ENCODE measurements at regions not wholly inside any gene's neighbourhood (a gene's known extent, or its start where the extent isn't known, plus 50 kb on each side); places are given as distances from the start of the nearest gene placed in this dataset.

GRCh38 chr5:56565644-56566043 lies 249.7 kb upstream of the MAP3K1 start:
- H3K79me2 ChIP-seq (ENCODE audit: insufficient read depth) = no peaks in the 10 kb centered on the region
- H3K27me3 ChIP-seq (replicated peaks; ENCODE audit: insufficient read depth) = peaks cover 23% of the 10 kb centered on the region
- H3K4me1 ChIP-seq (ENCODE audit: insufficient read depth) = peaks cover 12% of the 10 kb centered on the region
- 42 to 43% methylated on average over 3 of the region's 3 CpGs for WGBS, 2 experiments (ENCODE audit: low coverage in 1 of 2, low lambda C conversion rate in 2 of 2, missing lambda C conversion rate in 2 of 2)
- in situ Hi-C loops (cut with MboI) = no loop called here
- no peaks in the 10 kb centered on the region for H3K36me3 ChIP-seq (ENCODE audit: low read depth)
- H3F3A ChIP-seq (ENCODE audit: insufficient read depth) = 0 out of 2 replicates have a peak, but pooled peaks cover 6% of the 10 kb centered on the region
- no peak overlapping the region for H3K9ac ChIP-seq
- TF ChIP-seq EZH2phosphoT487 (IDR thresholded peaks at IDR 0.05; ENCODE audit: insufficient read depth, low read depth) = no peak
- TF ChIP-seq EZH2 (IDR thresholded peaks at IDR 0.05; ENCODE audit: insufficient read depth, poor library complexity, severe bottlenecking) = no peak
- no peak overlapping the region for H2AFZ ChIP-seq
- H3K9me3 ChIP-seq (ENCODE audit: low read depth) = no peaks in the 10 kb centered on the region
- no peaks in the 10 kb centered on the region for H3K9me2 ChIP-seq (ENCODE audit: insufficient read depth)
- no peak overlapping the region for H3K4me2 ChIP-seq (ENCODE audit: unreplicated experiment)
- H3K27ac ChIP-seq = no peak overlapping the region
- H3K4me3 ChIP-seq = no peak overlapping the region
- H4K20me1 ChIP-seq (ENCODE audit: insufficient read depth) = no peaks in the 10 kb centered on the region
- no peak for DNase-seq

- in situ Hi-C loops (cut with MboI) = no loop called here
- Histone ChIP-seq H4K20me1 (ENCODE audit: insufficient read depth) (no peaks in the 10 kb centered on the region), H3K9me2 (ENCODE audit: insufficient read depth) (no peaks in the 10 kb centered on the region), H2AFZ (no peak overlapping the region), H3K79me2 (ENCODE audit: insufficient read depth) (no peaks in the 10 kb centered on the region), H3K4me2 (ENCODE audit: unreplicated experiment) (no peak overlapping the region), H3K27ac (no peak overlapping the region), H3K27me3 (replicated peaks; ENCODE audit: insufficient read depth) (peaks cover 23% of the 10 kb centered on the region), H3K4me1 (ENCODE audit: insufficient read depth) (peaks cover 12% of the 10 kb centered on the region), H3F3A (ENCODE audit: insufficient read depth) (0 out of 2 replicates have a peak, but pooled peaks cover 6% of the 10 kb centered on the region), H3K9me3 (ENCODE audit: low read depth) (no peaks in the 10 kb centered on the region), H3K36me3 (ENCODE audit: low read depth) (no peaks in the 10 kb centered on the region), H3K4me3 (no peak overlapping the region), H3K9ac (no peak overlapping the region)
- 69 to 73% methylated on average over 3 of the region's 3 CpGs for WGBS, 2 experiments (ENCODE audit: low coverage in 1 of 2, low lambda C conversion rate in 2 of 2, missing lambda C conversion rate in 2 of 2)
- no peak for DNase-seq
- TF ChIP-seq EZH2phosphoT487 (IDR thresholded peaks at IDR 0.05; ENCODE audit: insufficient read depth, low read depth) = no peak
- TF ChIP-seq EZH2 (IDR thresholded peaks at IDR 0.05; ENCODE audit: insufficient read depth, poor library complexity, severe bottlenecking) = no peak
Observed at GRCh38 chr5:56565283-56565615, 250.1 kb upstream of the MAP3K1 start.

- no peaks in the 10 kb centered on the region for H3K79me2 ChIP-seq (ENCODE audit: insufficient read depth)
- H3K4me1 ChIP-seq (ENCODE audit: insufficient read depth) = peaks cover 9% of the 10 kb centered on the region
- no peak overlapping the region for H3K4me3 ChIP-seq
- H3K9me2 ChIP-seq (ENCODE audit: insufficient read depth) = no peaks in the 10 kb centered on the region
- no peak overlapping the region for H3K4me2 ChIP-seq (ENCODE audit: unreplicated experiment)
- DNase-seq = peak; percentile 23
- peaks cover 23% of the 10 kb centered on the region for H3K27me3 ChIP-seq (replicated peaks; ENCODE audit: insufficient read depth)
- H3K27ac ChIP-seq = no peak overlapping the region
- H3F3A ChIP-seq (ENCODE audit: insufficient read depth) = 0 out of 2 replicates have a peak, but pooled peaks cover 1% of the 10 kb centered on the region
- H4K20me1 ChIP-seq (ENCODE audit: insufficient read depth) = no peaks in the 10 kb centered on the region
- H3K9ac ChIP-seq = no peak overlapping the region
- H3K36me3 ChIP-seq (ENCODE audit: low read depth) = no peaks in the 10 kb centered on the region
- H3K9me3 ChIP-seq (ENCODE audit: low read depth) = no peaks in the 10 kb centered on the region
- TF ChIP-seq EZH2 (IDR thresholded peaks at IDR 0.05; ENCODE audit: insufficient read depth, poor library complexity, severe bottlenecking) (no peak), EZH2phosphoT487 (IDR thresholded peaks at IDR 0.05; ENCODE audit: insufficient read depth, low read depth) (no peak)
- WGBS, 2 experiments (ENCODE audit: low coverage in 1 of 2, low lambda C conversion rate in 2 of 2, missing lambda C conversion rate in 2 of 2) = 64 to 74% methylated on average over 7 of the region's 7 CpGs
- H2AFZ ChIP-seq = no peak overlapping the region
- in situ Hi-C loops (cut with MboI) = no loop called here
Observed at GRCh38 chr5:56564541-56565282, 250.6 kb upstream of the MAP3K1 start.

- no peaks in the 10 kb centered on the region for H4K20me1 ChIP-seq (ENCODE audit: insufficient read depth)
- no peak overlapping the region for H3K4me3 ChIP-seq
- WGBS, 2 experiments (ENCODE audit: low coverage in 1 of 2, low lambda C conversion rate in 2 of 2, missing lambda C conversion rate in 2 of 2) = 30 to 36% methylated on average over 2 of the region's 2 CpGs
- H2AFZ ChIP-seq = no peak overlapping the region
- H3K9me2 ChIP-seq (ENCODE audit: insufficient read depth) = no peaks in the 10 kb centered on the region
- H3K36me3 ChIP-seq (ENCODE audit: low read depth) = no peaks in the 10 kb centered on the region
- H3F3A ChIP-seq (ENCODE audit: insufficient read depth) = no peaks in the 10 kb centered on the region
- no peak overlapping the region for H3K4me2 ChIP-seq (ENCODE audit: unreplicated experiment)
- H3K4me1 ChIP-seq (ENCODE audit: insufficient read depth) = no peaks in the 10 kb centered on the region
- in situ Hi-C loops (cut with MboI) = no loop called here
- no peak overlapping the region for H3K9ac ChIP-seq
- H3K9me3 ChIP-seq (ENCODE audit: low read depth) = no peaks in the 10 kb centered on the region
- no peak for TF ChIP-seq EZH2 (IDR thresholded peaks at IDR 0.05; ENCODE audit: insufficient read depth, poor library complexity, severe bottlenecking)
- no peak for TF ChIP-seq EZH2phosphoT487 (IDR thresholded peaks at IDR 0.05; ENCODE audit: insufficient read depth, low read depth)
- no peak overlapping the region for H3K27ac ChIP-seq
- no peak for DNase-seq
- peaks cover 29% of the 10 kb centered on the region for H3K27me3 ChIP-seq (replicated peaks; ENCODE audit: insufficient read depth)
- H3K79me2 ChIP-seq (ENCODE audit: insufficient read depth) = no peaks in the 10 kb centered on the region
Observed at GRCh38 chr5:56561455-56561854, 253.9 kb upstream of the MAP3K1 start.

All from GM23248 (cell line).